ENCODE measurements at regions not wholly inside any gene's neighbourhood (a gene's known extent, or its start where the extent isn't known, plus 50 kb on each side); places are given as distances from the start of the nearest gene placed in this dataset.

DNA sequence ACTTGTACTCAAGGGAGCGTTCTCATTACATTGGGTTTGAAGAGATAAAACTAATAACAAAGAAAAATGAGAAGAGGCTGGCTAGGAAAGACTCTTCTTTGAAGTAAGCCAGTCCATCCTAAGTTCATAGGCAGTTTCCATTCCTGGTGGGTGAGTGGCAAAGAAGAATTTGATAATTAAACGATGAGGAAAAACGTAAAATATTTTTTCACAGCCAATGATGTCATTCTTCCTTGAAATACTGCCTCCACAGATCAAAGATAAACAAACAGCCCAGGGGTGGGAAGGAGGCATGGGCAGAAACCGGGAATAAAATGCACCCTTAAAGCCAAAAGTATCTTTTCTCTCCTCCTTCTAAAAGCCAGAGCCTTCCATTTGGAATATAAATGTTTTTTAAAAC lies 346.6 kb downstream of the PMP22 start:
- TF ChIP-seq POLR2A (IDR thresholded peaks at IDR 0.05), result no peak
- TF ChIP-seq, protein P1, sequence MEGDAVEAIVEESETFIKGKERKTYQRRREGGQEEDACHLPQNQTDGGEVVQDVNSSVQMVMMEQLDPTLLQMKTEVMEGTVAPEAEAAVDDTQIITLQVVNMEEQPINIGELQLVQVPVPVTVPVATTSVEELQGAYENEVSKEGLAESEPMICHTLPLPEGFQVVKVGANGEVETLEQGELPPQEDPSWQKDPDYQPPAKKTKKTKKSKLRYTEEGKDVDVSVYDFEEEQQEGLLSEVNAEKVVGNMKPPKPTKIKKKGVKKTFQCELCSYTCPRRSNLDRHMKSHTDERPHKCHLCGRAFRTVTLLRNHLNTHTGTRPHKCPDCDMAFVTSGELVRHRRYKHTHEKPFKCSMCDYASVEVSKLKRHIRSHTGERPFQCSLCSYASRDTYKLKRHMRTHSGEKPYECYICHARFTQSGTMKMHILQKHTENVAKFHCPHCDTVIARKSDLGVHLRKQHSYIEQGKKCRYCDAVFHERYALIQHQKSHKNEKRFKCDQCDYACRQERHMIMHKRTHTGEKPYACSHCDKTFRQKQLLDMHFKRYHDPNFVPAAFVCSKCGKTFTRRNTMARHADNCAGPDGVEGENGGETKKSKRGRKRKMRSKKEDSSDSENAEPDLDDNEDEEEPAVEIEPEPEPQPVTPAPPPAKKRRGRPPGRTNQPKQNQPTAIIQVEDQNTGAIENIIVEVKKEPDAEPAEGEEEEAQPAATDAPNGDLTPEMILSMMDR (IDR thresholded peaks at IDR 0.05), result no peak
